Stimulated activated CD8-positive, alpha-beta memory T cell treated with anti-CD3 and anti-CD28 coated beads, Interleukin-7, amount 100 ng/mL, for 4 hours (primary cell): ENCODE measurements at regions not wholly inside any gene's neighbourhood (a gene's known extent, or its start where the extent isn't known, plus 50 kb on each side); places are given as distances from the start of the nearest gene placed in this dataset.

ENCODE experiments used
- DNase-seq, 2 donors: peaks; one replicate each; pipeline ENCODE4 v3.0.0-alpha.2; 2020; ENCODE audit warnings: low read depth in 2 of 2

DNA sequence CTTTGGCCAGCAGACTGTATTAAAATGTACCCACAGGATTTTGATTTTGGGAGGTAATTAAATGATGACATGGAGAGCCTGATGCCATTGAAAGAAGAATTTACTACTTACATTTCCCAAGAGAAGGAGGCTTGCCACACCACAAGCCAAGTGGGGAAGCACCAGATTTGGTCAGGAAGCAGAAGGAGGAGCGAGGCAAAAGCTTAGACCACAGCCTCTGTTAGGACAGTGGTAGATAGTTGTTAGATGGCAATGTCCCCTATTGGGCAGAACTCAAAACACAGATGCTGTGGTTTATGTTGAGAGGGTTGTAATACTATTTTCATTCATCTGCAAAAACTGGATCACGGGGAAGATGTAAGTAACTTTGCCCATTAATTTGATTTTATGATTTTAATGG lies 709.4 kb downstream of the VRK1 start:
- DNase-seq = no peak

DNA sequence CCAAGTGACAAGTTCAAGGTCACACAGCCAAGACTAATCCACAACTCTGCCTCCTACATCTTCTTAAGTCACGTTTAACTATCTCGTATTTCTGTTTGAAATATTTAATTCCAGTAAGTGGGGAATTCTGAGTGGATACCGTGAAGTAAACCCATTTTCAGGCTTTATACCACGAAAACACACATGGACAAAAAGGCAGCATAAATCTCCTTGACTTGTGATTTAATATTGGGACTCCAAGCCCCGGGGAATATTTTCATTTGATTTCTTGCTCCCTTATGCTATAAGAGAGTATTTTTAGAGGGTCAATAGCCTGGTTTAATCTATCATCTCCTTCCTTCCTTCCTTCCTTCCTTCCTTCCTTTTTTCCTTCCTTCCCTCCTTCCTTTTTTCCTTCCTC lies 716.7 kb downstream of the VRK1 start:
- no peak for DNase-seq

DNA sequence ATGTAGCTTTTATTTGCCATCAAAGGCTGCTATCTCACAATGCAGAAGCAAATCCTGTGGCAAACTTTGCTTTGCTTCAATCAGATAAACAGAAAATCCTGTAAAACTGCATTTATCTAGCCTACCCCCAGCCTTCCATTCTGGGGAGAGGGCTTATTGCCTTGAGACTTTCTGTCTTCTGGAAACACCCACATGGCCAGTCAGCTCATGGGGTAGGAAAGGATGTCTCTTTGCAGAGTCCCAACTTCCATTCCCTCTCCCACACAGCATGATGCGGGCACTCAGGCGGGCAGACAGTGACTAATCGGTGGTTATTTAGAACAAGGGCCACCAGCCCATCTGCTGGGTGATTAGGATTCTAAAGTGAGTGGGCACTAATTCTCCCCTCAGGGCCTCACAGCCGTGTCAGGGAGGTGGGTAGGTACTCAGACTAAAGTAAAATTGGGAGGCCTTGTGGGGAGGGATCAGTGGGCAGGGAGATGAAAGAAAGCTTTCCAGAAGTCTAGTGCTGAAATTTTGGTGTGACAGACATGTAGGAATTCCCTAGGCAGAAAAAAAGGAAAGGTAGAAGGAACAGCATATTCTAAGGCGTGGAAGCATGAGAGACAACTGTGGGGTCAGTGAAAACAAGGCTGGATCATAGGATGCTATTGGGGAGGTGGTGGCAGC lies 720.5 kb downstream of the VRK1 start:
- no peak for DNase-seq

DNA sequence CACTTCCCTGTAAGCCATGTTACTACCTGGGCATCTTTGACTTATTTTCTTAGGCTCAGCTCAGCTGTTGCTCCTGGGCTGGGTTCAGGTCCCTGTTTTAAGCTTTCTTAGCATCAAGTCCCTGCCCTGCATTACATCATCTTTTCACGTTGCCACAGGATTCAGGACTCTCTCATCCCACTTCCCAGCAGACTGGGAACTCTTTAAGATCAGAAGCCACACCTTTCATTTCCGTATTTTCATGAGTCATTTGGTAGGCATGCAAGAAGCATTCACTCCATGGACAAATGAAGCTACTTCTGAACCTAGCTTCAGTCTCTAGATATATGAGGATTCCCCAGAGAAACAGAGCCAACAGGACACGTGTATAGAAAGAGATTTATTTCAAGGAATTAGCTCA lies 726.8 kb downstream of the VRK1 start:
- DNase-seq = no peak

DNA sequence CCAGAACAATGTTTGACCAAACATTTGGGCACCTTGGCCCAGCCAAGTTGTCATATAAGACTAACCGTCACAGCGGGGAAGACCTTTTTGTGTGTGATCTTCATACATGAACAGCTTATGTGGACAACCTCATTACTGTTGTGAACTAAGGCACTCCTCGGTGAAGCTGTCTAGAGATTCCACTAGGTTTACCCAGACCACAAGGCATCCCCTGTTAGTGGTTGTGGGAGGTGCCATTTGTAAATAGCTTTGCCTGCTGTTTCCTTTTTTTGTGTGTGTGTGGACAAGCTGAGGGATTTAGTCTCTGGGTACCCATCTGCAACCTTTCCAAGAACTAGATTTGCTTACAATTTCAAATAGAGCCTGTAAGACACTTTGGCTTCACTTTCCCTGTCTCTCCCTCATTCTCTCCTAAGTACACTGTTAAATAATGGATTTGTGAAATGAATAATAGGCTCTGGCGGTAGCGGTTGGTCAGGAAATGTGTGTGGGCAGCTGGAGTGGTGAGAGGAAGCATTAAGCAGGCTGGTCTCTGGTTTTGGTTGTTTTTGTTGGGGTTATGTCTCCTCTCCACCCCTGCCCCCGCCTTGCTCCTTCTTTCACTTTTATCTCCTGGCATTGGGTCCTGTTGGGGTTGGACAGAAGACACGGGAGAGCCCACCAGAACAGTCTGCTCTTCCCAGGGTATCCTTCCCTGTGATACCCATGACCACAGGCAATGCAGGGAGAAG lies 727.6 kb downstream of the VRK1 start:
- no peak for DNase-seq

DNA sequence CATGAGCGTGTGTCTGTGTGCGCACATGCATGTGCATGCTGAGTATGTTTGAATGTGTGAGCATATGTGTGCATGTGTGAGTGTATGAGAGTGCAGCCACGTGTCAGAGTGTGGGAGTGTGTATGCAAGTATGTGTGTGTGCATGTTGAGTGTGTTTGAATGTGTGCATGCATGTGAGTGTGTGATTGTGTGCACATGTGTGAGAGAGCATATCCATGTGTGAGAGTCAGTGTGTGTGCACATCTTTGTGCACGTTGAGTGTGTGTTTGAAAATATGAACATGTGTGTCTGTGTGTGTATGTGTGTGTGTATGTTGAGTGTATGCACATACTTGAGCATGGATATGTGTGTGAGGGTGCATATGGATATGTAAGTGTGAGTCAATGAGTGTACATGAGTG lies 730.8 kb downstream of the VRK1 start:
- no peak for DNase-seq

DNA sequence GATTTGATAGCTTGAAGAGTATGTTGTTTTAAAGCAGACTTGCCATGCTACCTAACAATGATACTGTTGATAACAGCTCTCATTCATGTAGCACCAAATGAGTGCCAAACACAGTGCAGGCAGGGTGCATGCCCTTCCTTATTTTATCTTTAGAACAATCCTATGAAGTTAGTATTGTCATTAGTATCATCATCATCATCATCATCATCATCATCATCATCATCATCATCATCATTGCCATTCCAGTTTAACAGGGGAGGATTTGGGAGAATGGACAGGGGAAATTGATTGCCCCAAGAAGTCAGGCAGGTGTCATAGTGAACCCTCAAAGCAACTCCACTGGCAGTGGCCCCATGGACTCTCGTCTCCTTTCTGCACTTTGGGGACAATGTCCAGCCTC lies 734.9 kb downstream of the VRK1 start:
- no peak for DNase-seq

DNA sequence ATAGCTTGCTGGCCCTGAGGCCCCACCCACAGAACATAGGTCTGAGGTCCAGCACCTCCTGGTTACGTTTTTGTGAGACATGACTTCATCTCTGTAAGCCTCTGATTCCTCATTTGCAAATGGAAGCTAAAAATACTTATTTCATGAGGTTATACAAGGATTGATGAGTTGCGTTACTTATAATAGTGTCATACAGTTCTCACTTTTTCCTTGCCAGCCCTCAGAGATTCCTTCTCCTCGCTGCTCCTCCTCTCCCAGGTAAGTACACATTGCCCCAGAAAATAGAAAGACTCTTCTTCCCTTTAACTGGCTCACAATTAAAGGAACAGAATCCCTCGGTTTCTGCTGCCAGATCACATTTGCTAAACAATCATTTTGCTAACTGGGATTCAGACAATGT lies 739.2 kb downstream of the VRK1 start:
- no peak for DNase-seq

DNA sequence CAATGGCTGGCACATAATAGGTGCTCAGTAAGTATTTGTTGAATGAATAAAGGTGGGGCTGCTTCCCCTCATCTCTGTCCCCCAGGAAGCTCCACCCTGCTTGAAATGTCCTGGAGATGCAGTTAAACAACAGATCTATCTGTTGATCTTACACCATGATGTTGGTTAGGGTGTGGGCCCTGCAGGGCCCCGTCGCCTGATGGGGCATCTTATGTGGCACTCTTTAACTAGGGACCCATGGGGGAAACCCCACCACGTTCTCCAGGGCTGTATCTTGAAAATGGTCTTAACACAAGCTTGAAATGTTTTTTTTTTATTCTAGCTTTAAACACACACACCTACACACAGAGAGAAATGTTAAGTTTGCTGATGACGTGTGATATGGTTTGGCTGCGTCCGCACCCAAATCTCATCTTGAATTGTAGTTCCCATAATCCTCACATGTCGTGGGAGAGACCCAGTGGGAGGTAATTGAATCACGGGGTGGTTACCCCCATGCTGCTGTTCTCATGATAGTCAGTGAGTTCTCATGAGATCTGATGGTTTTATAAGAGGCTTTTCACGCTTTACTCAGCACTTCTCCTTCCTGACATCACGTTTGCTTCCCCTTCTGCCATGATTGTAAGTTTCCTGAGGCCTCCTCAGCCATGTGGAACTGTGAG lies 741.7 kb downstream of the VRK1 start:
- no peak for DNase-seq

DNA sequence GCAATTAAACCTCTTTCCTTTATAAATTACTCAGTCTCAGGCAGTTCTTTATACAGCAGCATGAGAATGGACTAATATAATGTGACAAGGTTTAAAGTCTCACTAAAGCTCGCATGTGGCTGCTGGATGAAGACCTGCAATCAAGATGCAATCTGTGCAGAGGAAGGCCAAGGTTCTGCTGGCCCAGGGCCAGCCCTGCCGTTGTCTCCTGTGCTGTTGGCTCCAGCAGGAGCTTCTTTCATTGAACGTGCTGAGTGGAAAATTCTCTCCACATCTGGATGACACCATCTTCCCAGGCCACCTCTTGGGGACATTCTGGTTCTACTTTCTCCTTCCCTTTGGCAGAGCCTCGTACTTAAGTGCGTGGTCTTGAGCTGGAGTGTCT lies 742.2 kb downstream of the VRK1 start:
- DNase-seq = no peak

DNA sequence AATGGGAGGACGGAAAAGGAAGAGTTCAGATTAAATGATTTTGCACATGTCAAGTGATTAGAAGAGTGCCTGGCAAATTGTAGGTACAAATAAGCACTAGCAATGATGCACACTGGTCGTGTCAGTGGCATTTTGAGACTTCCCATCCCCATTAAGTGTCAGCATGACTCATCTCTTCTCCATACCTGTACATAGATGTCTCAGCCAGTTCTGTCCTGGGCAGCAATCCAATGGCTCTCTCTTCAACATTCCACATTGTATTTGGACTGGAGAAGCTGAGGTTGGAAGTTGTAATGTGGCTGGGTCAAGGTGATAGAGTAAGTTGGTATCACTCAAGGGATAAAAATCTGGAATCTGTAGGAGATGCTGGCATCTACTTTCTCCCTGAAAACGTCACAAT lies 742.7 kb downstream of the VRK1 start:
- DNase-seq = no peak

DNA sequence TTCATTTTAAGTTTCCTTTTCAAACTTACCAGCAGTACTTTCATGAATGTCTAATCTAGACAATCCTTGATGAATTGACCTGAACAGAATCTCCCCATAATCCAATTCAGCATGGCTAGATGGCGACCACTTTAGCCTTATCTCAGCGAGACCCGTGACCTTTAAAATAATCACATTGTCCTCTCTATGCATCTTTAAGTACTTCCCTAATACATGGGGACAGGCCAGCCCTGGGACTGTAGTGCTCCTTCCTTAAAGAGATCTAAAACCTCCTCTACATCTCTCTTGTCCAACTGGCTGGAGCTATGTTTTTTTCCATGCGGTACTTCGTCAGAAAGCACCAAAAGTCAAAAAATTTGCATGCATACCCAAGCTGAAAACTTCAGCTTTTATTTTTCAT lies 746.0 kb downstream of the VRK1 start:
- DNase-seq = no peak

DNA sequence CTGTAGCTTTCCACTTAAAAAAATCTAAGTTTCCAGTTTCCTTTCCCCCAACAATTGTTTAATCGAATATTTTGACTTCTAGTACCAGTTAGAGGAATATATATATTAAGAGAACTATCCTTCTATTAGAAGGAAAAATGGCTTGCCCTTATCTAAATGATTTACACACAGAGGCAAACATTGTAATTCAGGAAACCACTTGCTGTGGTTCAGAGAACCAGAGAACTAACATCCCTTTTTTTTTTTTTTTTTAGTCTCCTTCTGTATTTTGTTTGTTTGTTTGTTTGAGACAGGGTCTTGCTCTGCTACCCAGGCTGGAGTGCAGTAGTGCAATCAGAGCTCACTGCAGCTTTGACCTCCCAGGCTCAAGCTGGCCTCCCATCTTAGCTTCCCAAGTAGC lies 746.6 kb downstream of the VRK1 start:
- DNase-seq = no peak

DNA sequence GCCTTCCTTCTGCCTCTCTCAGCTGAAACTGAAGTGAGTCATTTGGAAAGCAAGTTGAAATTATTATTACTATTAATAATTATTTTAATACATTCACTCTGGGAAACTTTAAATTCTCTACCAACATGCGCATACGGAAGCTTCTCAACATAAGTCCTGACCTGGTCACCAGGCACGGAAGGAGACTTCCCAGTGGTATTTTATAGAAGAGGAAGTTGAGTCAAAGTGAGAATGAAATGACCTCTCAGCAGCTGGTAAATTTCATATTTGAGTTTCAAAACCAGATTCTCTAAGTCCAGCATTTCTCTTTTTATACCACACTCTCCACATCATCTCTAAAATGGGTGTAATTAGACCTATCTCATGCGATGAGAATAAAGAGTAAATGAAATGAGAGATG lies 747.4 kb downstream of the VRK1 start:
- DNase-seq = no peak

DNA sequence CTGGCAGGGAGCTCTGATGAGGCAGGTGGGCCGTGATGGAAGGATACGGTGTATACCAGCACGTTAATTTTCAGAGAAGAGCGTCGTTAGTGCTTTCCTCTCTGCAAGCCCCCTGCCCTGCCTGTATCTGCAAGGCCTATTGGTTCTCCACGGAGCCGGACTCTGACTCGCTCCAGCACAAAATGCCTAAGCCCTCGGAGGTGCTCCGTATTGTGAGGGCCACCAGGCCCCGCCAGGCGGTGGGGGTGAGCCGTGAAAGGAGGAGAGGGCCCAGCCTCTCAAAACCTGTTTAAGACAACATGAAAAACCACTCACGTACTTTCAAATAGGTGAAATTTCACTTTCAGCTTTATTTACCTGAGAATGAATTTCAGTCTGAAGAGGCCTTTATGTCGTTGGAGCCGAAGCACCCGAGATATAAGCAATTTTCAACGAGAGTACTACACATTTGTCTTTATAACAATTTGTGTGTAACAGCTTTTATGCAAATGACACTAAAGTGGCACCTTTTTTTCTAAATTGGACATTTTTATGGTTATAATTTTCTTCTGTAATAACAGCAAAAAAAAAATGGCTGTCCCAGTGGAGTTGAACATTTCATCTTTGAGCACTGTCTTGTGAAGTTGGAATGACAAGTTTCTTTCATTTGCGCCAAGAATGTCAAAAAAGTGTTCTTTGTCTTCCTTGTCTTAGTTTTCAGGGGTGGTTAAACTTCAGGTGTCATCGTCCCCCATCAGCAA lies 749.5 kb downstream of the VRK1 start:
- no peak for DNase-seq

DNA sequence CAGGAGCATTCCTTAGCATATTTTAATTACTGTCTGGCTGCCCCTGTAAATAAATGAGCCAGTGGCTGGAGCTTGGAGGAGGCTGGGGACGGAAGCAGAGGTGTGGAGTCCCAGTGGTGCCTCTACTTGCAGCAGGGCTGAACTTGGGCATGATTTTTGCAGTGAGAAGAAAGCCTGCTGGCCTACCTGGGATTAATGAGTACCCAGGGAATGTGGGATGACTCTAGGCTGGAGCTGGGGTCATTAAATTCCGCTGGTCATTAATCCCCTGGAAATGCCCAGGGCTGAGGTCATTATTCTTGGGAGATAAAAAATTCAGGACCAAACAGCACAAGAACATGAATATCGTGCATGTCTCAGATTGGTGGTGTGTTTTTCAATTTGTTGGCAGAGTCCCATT lies 753.3 kb downstream of the VRK1 start:
- DNase-seq = no peak

DNA sequence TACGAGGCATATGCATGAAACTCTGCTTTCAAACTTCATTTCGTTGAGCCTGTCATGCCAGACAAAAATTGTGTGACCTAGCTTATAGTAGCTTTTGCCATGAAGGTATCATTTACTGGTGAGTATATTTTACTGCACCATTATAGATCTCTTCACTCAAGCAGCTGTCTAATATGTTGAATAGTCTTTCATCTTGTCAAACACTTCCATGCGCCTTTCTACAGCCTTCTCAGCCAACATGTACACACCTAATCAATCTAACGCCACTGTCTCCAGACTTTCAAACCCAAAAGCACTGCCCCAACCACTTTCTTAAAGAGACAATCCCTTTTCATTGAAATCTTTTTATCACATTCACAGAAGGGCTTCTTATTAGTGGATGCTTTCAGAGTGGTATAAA lies 757.4 kb downstream of the VRK1 start:
- no peak for DNase-seq

DNA sequence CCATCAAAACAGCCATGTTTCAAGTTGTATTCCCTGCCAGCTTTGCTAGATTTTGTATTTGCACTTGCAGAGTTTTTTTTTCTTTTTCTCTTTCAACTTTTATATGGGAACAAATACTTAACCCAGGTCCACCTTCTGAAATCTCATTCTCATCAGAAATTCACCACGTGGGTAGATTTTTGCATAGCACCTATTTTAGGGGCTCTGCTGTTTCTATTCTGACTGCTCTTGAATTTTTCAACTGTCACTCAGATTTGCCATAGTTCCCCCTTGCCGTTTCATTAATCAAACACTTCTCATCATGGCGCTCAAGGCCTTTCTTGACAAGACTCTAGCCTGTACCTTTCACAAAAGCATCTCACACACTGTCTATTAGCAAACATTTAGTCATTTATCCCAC lies 767.2 kb downstream of the VRK1 start:
- no peak for DNase-seq

DNA sequence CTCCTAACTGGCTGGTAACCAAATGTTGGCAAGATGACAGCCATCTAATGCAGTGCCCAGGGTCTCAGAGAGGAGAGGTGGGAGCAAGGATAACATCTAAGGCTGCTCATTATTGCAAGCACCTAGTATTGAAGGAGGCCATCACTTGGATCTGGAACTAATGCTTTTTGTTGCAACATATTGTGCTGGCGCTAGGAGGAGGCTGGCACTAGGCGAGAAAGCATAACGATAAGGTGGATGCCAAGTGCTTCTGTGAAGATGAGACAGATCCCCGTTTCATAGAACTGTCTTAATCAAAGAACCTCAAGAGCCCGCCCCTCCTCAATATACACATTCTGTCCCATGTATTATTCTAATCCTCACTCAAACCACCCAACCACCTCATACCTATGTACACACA lies 774.0 kb downstream of the VRK1 start:
- no peak for DNase-seq

DNA sequence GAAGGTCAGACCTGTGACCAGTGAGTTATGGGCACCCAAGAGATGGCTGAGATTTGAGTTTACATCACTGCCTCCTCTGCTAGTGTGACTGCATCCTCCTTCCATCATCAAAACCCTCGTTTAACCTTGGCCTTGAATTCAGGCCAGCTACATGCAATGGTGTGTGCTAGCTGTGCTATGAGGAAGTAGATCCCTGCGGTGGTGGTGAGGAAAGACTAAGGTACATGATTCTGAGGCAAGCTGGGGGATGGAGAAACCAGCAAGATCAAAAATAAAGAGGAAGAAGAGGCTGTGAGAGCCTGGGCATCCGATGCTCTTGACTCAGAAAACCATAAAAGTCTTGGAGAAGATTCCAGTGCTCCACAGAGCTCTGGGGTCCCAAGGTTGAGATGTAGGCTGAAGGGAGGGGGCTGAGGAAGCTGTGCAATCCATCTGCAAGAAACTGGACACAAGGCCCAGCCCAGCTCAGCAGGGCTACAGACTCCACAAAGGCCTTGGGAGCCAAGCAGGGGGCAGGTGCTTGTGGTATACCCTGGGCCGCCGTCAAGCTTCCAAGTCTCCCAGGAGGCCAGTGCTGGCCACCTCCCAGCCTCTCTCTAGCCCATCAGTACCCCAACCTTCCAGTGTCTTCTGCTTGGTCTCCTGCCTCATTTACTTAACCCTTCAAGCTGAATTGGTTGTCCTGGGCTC lies 774.8 kb downstream of the VRK1 start:
- no peak for DNase-seq

DNA sequence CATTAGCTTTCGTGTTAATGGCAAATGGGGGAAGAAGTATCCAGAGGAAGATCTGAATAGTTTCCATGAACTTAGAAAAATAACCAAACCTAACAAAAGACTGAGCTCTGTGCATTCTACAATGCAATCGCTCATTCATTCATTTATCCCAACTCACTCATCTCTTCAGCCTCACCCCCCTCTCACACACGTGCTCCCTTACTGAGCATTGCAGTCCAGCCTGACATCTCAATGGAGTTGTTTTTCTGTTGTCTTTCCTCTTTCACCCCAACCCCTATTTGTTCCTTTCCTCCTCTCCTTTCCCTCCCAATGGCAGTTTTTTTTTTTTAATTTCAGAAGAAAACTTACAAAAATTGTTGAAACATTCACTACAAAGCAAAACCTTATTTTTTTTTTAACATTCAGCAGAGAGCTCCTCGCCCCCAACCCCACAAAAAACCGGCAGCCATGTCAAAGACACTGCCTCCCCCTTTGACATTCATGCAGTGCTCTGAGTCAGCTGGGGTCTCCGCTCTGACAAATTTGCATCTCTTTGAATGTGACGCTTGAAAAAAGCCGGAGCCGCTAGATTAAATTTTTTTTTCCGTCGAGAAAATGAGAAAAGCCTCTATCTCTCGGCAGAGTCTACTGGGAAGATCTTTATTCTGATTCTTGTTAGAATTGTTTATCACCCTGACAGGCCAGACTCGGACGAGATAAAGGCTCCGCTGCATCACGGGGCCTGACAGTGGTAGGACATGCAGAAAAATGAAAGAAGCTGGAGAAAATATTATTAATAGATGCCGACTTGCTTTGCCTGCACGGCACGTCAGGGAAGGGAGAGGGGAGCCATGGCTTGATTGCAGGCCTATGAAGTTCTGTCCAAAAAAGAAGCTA lies 775.6 kb downstream of the VRK1 start:
- no peak for DNase-seq
